B cell (primary cell): ENCODE measurements at regions not wholly inside any gene's neighbourhood (a gene's known extent, or its start where the extent isn't known, plus 50 kb on each side); places are given as distances from the start of the nearest gene placed in this dataset. TPM values are rescaled to one million over a fixed set of nuclear protein-coding genes. Genes with fewer than 3 reads are reported as not detected.

Experiments used
- ATAC-seq: fragments of 200-7000 bp; cut with Tn5 transposase; one replicate; pipeline ENCODE4 v1.10.0; 2021; ENCODE audit warnings: low read depth, mild to moderate bottlenecking, moderate number of reproducible peaks, moderate library complexity
- CTCF ChIA-PET: fragments of 350-600 bp; sonication (Branson Sonifier 250); formaldehyde crosslinking; loops from one replicate; lab custom pipeline; 2021; ENCODE audit warnings: antibody characterized with exemption, inconsistent platforms; lab: Charles Lee
- POLR2A ChIA-PET: fragments of 350-600 bp; sonication (Branson Sonifier 250); formaldehyde crosslinking; loops from one replicate; lab custom pipeline; 2021; ENCODE audit warnings: antibody characterized with exemption; lab: Charles Lee
- DNase-seq: peaks from one replicate; pipeline ENCODE4 v3.0.0; 2013
- H2AFZ ChIP-seq: 2 replicates; pipeline ENCODE4 v1.6.1; 2012; ENCODE audit warnings: mild to moderate bottlenecking, low read depth, low read length; ENCODE audit not compliant: insufficient read depth, poor library complexity, severe bottlenecking
- H3K27ac ChIP-seq, 2 donors: 1 replicate in 1 of 2; 2 replicates in 1 of 2; pipeline ENCODE4 v1.5.1; 2012 to 2013; ENCODE audit warnings: low read length in 2 of 2, mild to moderate bottlenecking in 2 of 2, moderate library complexity in 1 of 2
- H3K27me3 ChIP-seq, 4 experiments: fragments of 200-600 bp in 1 of 4; sonication (generic) in 1 of 4; replicated peaks in 1 of 4; 1 replicate in 2 of 4; 2 replicates in 2 of 4; pipeline versions ENCODE4 v1.6.1 to v1.7.0; 2013 to 2016; ENCODE audit warnings: low read length in 3 of 4, mild to moderate bottlenecking in 2 of 4, mixed read lengths in 1 of 4, moderate library complexity in 1 of 4; ENCODE audit not compliant: insufficient read depth in 4 of 4, control insufficient read depth in 3 of 4; ENCODE audit errors: control extremely low read depth in 1 of 4
- H3K36me3 ChIP-seq, 2 experiments: replicated peaks in 1 of 2; 1 replicate in 1 of 2; 2 replicates in 1 of 2; pipeline versions ENCODE4 v1.6.1 to v1.7.1; 2013; ENCODE audit warnings: low read length in 1 of 2; ENCODE audit not compliant: insufficient read depth in 2 of 2, control insufficient read depth in 1 of 2; ENCODE audit errors: control extremely low read depth in 1 of 2, extremely low read depth in 1 of 2
- H3K4me1 ChIP-seq, 2 donors: fragments of 200-600 bp in 1 of 2; sonication (generic) in 1 of 2; 1 replicate in 1 of 2; 2 replicates in 1 of 2; pipeline versions ENCODE4 v1.5.1 to v1.6.1; 2013 to 2017; ENCODE audit warnings: low read length in 2 of 2; ENCODE audit not compliant: control insufficient read depth in 2 of 2, insufficient read depth in 2 of 2
- H3K4me2 ChIP-seq: replicated peaks from 2 replicates; pipeline ENCODE3; 2012; ENCODE audit warnings: mild to moderate bottlenecking, low read depth, low read length; ENCODE audit not compliant: poor library complexity, severe bottlenecking
- H3K4me3 ChIP-seq, 5 experiments: fragments of 200-600 bp in 1 of 5; sonication (generic) in 1 of 5; 1 replicate in 3 of 5; 2 replicates in 2 of 5; pipeline versions ENCODE4 v1.5.1 to v1.7.0; 2011 to 2016; ENCODE audit warnings: low read length in 4 of 5, mild to moderate bottlenecking in 4 of 5, low read depth in 2 of 5, control low read depth in 1 of 5, moderate library complexity in 1 of 5; ENCODE audit not compliant: insufficient read depth in 1 of 5; ENCODE audit errors: control extremely low read depth in 1 of 5, extremely low read depth in 1 of 5
- H3K79me2 ChIP-seq: fragments of 200-600 bp; sonication (generic); one replicate; pipeline ENCODE4 v1.6.0; 2016; ENCODE audit warnings: low read length; ENCODE audit not compliant: control insufficient read depth, insufficient read depth
- H3K9ac ChIP-seq: fragments of 200-600 bp; sonication (generic); 2 replicates; pipeline ENCODE4 v1.6.1; 2017; ENCODE audit warnings: mild to moderate bottlenecking, low read length, moderate library complexity
- H3K9me3 ChIP-seq, 3 donors: one replicate each; pipeline versions ENCODE4 v1.6.1 to v1.7.1; 2013; ENCODE audit warnings: low read length in 2 of 3; ENCODE audit not compliant: control insufficient read depth in 2 of 3, insufficient read depth in 1 of 3; ENCODE audit errors: control extremely low read depth in 1 of 3
- H4K20me1 ChIP-seq: 2 replicates; pipeline ENCODE4 v1.6.0; 2012; ENCODE audit warnings: mild to moderate bottlenecking, low read length; ENCODE audit not compliant: insufficient read depth, control insufficient read depth, poor library complexity, severe bottlenecking
- H3K27ac Mint-ChIP-seq: one replicate; pipeline ENCODE4 v1.8.0; 2021; ENCODE audit warnings: mixed read lengths
- H3K27me3 Mint-ChIP-seq: one replicate; pipeline ENCODE4 v1.8.0; 2021; ENCODE audit warnings: mixed read lengths
- H3K4me1 Mint-ChIP-seq: one replicate; pipeline ENCODE4 v1.8.0; 2021; ENCODE audit warnings: mixed read lengths
- H3K4me3 Mint-ChIP-seq: one replicate; pipeline ENCODE4 v1.8.0; 2021; ENCODE audit warnings: mixed read lengths
- H3K9me3 Mint-ChIP-seq: one replicate; pipeline ENCODE4 v1.8.0; 2022; ENCODE audit warnings: mixed read lengths; ENCODE audit not compliant: insufficient read depth
- EZH2 ChIP-seq: IDR thresholded peaks from 2 replicates; pipeline ENCODE4 v1.6.1; 2012; ENCODE audit warnings: borderline replicate concordance, low read depth, mild to moderate bottlenecking, moderate library complexity, low read length; ENCODE audit not compliant: insufficient read depth, poor library complexity, severe bottlenecking
- WGBS: methylation state at CpG from one replicate; pipeline ENCODE4 v1.1.5; 2013; ENCODE audit warnings: missing lambda C conversion rate; ENCODE audit not compliant: insufficient coverage; 5-methylcytosine and 5-hydroxymethylcytosine counted together
- intact Hi-C: fragments of 100-400 bp; cut with micrococcal nuclease; formaldehyde crosslinking; loops from one replicate; pipeline ENCODE4 v1.10.0; 2022
- small RNA-seq: library from RNA; depleted of rRNA; stranded (forward); fragments of <200 nt; gene quantifications from one replicate; pipeline ENCODE3, GENCODE V24; 2012; ENCODE audit warnings: low replicate concordance, low read depth; ENCODE audit not compliant: insufficient read length
- TF ChIP-seq, protein P1 (sequence below): fragments of 200-600 bp; IDR thresholded peaks from one replicate; pipeline ENCODE4 v1.8.0; 2022; ENCODE audit warnings: antibody characterized with exemption, mild to moderate bottlenecking

DNA sequence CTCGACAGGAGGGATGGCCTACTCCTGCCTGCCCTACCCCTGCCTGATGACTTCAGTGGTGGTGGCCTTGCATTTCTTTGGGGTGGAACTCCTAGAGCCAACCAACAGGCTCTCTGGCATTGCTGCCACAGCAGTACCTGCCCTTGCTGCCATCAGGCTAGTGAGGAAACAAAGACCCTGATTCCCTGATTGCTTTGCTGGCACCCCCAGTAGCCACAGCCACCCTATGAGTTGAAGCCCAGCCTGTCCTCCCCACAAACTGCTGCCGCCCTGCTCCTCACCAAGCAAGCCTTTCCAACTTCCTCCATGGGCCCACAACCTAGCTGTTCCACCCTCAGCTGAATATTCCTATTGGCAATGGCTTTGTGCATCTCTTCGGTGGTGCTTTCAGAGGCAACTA is 52.5 kb upstream of the KHDRBS2 start:
- intact Hi-C loops: no loop called here
- ATAC-seq: no peak
- TF ChIP-seq, protein P1, sequence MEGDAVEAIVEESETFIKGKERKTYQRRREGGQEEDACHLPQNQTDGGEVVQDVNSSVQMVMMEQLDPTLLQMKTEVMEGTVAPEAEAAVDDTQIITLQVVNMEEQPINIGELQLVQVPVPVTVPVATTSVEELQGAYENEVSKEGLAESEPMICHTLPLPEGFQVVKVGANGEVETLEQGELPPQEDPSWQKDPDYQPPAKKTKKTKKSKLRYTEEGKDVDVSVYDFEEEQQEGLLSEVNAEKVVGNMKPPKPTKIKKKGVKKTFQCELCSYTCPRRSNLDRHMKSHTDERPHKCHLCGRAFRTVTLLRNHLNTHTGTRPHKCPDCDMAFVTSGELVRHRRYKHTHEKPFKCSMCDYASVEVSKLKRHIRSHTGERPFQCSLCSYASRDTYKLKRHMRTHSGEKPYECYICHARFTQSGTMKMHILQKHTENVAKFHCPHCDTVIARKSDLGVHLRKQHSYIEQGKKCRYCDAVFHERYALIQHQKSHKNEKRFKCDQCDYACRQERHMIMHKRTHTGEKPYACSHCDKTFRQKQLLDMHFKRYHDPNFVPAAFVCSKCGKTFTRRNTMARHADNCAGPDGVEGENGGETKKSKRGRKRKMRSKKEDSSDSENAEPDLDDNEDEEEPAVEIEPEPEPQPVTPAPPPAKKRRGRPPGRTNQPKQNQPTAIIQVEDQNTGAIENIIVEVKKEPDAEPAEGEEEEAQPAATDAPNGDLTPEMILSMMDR: no peak
- TF ChIP-seq EZH2: no peak
- no peak overlapping the region for H3K27ac ChIP-seq
- Mint-ChIP-seq H3K27ac (no peak overlapping the region), H3K4me1 (no peaks in the 10 kb centered on the region), H3K27me3 (peaks cover 5% of the 10 kb centered on the region), H3K9me3 (peaks cover 2% of the 10 kb centered on the region), H3K4me3 (no peak overlapping the region)
- H2AFZ ChIP-seq: no peak overlapping the region
- H3K4me2 ChIP-seq: no peak overlapping the region
- no peaks in the 10 kb centered on the region for H3K4me1 ChIP-seq
- no peak for DNase-seq
- H3K79me2 ChIP-seq: no peaks in the 10 kb centered on the region
- POLR2A ChIA-PET: no interaction called here
- peaks cover 0 to 4% (median 0%) of the 10 kb centered on the region in 3 donors for H3K9me3 ChIP-seq
- no peaks in the 10 kb centered on the region for H3K27me3 ChIP-seq
- no peak overlapping the region for H3K9ac ChIP-seq
- H4K20me1 ChIP-seq: no peaks in the 10 kb centered on the region
- no peak overlapping the region for H3K4me3 ChIP-seq
- 90% methylated on average over 3 of the region's 3 CpGs for WGBS
- H3K36me3 ChIP-seq: no peaks in the 10 kb centered on the region
- CTCF ChIA-PET: no interaction called here

Small RNA genes in the stretch of these regions (small RNA-seq; reads per million reads assigned to genes)
- gene AL355375.2: not detected
